HG03342 (cell line): ENCODE measurements at regions not wholly inside any gene's neighbourhood (a gene's known extent, or its start where the extent isn't known, plus 50 kb on each side); places are given as distances from the start of the nearest gene placed in this dataset.

Source experiments
- ATAC-seq: cut with Tn5 transposase; IDR thresholded peaks from one replicate; pipeline ENCODE4 v1.9.1; 2021; ENCODE audit warnings: mild to moderate bottlenecking, moderate library complexity; ENCODE audit not compliant: unreplicated experiment

DNA sequence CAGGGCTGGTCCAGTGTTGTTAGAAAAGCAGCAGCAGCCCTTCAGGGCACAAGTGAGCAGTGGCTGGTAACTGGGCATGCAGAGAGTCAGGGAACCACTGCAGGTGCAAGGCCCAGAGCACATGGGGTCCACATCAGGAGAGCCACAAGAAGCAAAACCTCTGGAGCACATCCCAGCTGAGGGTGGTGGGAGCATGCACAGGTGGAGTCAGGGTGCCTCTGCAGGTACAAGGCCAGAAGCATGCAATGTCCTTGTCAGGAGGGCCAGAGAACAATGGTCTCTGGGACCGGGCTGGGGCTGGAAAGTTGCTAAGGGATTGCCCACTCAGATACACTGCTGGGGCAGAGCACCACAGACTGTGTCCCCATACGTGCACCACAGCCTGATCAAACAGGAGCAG lies 226.1 kb upstream of the UBE2E2 start:
- peak; percentile 5 for ATAC-seq

DNA sequence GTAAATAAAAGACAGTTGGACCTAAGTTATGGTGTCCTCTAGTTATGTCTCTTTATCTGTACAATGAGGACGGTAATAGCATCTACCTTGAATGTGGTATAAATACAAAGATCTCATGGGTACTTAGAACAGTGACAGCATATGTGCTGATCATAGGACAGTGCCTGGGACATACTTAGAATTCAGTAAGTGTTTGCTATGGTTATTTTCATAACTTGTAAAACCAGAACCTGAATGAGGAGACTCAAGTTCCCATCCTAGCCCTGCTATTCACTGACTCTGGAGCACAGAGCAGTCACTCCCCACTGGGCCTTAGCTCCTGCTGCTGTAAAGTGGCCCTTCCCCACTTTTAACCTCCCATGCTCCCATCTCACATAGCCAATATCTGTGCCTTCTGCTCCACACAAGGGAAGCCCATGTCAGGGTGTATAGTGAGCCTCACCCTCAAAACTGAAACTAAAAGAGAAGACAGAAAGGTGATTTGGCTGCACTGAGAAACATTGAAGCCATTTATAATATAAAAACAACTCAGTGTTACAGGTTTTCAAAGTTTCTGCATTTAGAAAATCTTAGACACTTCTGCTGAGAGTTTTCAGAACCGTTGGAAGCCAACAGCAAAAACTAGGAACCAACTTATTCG lies 225.4 kb upstream of the UBE2E2 start:
- ATAC-seq, result peak; percentile 75

DNA sequence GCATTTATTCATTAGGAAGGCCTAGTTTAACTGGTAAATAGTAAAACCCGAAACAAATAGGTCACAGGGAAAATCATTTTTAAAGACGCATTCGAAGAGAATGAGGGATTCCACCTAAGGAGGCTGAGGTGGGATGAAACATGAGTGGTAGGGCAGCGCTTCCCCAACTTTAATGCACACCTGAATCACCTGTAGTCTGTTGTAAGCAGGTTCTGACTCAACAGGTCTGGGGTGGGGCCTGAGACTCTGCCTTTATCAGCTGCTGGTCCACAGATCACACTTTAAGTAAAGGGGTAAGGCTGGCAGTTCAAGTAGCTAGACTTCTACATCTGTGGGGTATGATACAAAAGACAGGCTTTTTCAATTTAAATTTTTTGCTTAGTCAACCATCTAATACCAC lies 223.5 kb upstream of the UBE2E2 start:
- no peak for ATAC-seq

DNA sequence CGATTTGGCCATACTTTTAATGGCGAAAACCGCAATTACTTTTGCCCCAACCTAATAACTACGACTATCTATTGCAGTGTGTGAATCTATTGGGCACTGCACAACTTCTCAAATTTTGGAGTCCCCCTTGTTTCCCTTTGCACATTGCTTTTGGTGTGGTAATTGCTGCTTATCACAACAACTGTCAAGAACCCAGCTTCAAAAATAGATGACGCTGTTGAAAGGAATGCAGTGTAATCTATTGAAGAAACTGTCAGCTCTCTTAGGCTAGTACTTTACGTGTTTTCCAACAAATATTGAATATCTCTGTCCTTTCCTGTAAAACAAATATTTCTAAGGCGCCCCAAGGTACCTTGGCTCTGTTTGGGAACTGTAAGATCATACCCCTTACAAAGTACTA lies 222.8 kb upstream of the UBE2E2 start:
- ATAC-seq, result no peak

DNA sequence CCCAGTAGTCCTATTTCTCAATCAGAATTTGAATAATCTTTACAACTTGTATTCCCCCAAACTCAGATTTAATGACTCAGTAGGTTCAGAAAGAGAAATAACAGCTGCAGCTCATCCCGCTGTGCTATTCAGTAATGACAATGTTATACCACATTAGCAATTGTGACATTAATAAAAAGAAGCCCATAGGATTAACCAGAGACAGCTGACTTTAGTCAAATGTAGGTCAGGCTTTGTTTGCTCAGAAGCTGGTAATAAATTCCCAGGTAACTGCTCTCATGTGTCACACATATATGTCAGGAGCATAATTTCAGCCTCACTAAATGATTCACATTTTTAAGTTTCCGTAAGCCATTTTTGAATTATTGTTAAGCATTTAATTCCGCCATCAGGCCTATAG lies 222.0 kb upstream of the UBE2E2 start:
- ATAC-seq, result no peak

DNA sequence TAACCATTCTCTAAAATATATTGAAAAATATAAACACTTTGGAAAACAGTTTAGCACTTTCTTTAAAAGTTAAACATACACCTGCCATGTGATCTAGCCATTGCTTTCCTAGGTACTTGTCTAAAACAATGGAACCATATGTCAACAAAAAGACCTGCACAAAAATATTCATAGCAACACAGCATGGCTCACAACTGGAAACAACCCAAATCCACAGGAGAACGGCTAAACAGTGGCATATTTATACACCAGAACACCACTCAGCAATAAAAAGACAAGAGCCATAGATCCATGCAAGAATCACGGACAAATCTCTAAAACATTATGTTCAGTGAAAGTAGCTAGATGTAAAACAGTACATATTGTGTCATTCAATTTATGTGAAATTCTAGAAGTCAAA lies 221.3 kb upstream of the UBE2E2 start:
- ATAC-seq, result no peak

DNA sequence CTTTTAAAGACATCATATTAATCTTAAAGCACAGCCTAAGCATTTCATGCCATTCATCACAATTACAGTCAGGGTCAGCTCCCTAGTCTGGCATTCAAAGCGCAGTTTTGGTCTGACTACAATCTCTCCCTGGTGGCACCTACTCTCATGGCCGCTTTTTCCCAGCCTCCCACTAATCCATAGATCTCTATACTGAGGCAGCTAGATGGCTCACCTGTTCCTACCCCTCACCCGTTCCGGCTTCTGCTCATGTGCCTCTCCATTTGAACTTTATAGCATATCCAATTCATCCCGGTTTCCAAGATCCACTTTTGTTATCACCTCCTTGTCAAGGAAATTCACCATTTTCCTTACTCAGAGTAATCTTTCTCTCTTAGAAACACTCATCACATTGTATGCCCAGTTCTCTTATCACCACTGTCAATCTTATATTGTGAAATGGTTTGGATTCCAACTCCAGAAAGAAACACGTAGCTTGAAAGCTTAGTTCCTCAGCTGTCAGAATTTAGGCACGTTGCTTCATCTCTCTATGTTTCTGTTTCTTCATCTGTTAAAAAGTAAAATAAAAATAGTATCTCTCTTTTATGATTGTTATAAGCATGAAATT lies 220.0 kb upstream of the UBE2E2 start:
- ATAC-seq, result no peak

DNA sequence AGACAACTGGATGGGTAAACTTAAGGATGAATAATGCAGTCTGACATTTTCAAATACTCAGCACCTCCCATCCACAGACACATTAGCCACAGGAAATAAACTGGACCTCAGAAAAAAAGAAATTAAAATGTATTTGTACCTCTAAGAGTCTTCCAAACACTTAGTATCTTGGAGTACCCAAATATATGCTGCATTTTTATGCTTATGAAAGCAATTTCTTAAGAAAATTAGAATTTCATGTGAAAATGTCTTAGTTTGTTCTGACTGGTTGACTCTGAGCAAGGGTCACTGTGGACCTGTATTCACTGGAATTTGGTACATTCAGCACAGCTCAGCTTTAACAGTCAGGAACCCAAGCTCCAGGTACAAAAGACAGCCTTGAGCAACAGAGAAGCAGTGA lies 216.2 kb upstream of the UBE2E2 start:
- ATAC-seq, result no peak

DNA sequence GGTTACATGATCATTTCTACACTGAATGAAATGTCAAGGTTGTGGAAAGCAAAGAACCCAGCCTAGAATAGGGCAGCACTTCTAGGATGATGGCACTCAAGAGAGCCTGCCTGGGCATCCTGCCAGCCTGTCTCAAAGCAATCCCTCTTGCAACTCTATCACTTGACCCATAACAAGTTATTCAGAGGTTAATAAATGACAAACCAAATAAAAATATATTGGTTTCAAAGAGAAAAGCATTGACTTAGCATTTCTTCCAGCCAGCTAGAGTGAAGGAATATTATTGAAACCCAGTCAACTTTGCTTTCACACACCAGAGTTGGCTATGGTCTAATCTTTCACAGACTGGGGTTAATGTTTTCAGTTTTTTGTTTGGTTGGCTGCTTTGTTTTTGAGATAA lies 214.6 kb upstream of the UBE2E2 start:
- ATAC-seq, result no peak

DNA sequence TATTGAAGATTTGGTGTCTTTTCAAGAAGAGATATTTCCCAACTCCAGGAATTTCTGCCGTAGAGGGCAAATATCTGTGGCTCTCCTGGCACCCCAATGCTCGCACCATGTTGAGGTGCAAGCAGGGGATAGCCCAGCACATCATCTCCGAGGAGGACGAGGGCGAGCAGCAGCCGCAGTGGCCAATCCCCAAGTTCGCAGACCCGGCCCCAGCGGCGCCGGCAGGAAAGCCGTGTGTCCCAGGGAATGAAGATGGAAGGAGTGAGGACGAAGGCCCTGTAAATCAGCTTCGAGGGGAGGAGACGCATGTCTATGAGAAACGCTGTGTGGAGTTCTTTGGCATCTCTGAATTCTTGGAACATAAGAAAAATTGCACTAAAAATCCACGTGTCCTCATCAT lies 213.4 kb upstream of the UBE2E2 start:
- ATAC-seq, result no peak

DNA sequence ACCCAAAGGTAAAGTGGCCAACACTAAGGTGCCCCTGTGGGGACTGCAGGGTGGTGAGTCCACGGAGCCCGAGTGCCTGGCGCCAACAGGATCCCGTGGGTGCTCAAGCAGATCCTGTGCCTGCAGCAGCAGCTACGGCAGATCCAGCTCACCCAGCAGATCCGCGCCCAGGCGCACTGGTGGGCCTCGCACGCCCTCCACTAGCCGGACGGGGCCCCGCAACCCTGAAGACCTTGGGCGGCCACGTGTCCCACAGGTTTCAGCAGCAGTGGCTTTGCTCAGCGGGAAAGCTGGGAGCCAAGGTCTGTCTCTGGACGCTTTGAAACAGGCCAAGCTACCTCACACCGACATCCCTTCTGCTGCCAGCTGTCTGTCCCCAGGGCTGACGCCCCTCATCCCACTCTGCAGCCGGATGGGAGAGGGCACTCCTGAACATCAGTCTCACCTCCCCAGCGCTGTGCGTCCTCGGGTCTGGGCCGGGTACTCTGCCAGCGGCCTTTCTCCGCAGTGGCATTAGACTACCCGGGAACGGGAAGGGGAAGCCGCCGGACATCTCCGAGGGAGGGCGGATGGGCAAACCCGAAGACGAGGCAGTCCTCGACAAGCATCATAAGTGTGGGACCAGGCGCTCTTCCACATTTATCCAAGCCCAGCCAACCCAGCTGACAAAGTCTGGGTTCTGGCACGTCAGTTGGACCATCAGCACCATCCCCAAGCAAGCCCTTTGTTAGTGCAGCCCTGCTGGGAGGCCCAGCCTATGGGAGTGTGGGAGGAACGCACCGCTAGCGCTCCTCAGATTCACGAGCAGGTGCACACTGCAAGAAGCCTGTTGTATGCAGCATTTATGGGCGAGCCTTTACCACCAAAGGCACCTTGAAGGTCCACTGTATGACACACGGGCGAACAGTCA lies 212.6 kb upstream of the UBE2E2 start:
- ATAC-seq, result no peak

DNA sequence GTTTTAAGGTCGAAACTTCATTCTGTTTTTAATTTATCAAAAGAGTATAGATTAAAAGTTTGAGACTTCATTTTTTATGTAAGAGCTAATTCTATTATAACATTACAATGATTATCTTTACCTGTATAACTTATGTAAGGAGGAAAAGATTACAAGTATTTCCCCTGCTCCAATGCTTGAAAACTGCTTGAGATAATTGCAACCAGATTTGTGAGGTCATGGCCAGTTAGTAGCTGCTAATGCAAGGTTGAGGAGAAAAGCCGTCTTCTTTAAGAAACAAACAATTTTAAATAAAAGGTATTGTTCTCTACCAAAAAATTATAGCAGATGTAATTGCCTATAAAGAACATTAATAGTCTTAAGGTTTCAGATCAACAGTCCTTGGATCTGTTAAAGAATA lies 208.3 kb upstream of the UBE2E2 start:
- no peak for ATAC-seq

DNA sequence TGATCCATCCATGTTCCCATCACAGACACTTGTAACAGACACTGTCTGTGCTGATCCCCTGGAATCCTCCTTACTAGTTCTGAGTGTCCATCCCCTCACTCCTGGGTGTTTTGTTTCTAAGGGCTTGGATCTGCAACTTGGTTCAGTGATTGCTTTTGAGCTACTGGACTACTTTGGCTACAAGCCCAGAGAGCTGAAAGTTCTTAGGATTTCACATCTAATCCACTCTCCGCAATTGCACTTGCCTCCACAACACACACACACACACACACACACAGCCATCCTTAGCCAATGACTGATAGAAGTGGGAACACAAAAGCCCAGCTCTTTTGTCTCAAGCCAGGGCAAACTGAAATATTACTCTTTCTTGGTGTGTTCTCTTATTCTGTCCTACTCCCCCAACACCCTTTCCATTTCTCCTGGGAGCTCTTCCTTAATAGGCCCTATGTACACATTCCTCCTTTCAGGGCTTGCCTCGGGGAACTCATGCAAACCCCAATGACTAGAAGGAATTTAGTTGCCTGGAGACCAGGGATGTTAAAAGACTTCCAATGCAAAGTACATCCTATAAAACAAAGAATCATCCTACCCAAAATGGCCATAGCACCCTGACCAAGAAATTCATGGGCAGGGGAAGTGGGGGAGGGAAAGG lies 206.1 kb upstream of the UBE2E2 start:
- no peak for ATAC-seq

DNA sequence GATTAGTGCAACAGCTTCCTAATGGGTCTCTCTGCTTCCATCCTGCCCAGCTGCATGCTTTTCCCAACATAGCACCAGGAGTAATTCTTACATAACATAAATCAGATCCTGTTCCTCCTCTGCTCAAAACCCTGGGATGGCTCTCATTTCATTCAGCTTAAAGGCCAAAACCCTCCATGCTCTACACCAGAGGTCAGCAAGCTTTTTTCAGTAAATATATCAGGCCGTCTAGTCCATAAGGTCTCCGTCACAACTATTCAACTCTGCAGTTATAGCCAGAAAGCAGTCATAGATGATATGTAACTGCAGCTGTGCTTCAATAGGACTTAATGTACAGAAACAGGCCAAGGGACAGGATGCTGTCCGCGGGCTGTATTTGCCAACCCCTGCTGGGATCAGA lies 202.8 kb upstream of the UBE2E2 start:
- no peak for ATAC-seq

DNA sequence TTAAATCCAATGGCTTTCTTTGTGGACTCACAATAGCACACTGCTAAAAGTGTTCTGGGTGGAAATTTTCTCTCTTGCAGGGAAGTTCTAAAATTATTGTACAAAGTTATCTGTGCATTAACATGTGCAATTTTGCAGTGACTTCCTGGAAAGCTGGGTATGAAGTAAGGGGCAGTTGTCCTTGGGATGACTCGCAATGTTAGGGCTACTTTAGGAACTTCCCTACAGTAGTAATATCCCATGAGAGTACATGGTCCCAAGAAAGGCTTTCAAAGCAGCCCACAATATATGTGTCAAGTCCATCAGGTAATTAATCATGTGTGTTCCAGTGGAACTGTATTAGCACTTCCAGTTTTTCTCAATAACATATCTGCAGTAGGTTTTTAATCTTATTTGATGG lies 201.0 kb upstream of the UBE2E2 start:
- no peak for ATAC-seq

DNA sequence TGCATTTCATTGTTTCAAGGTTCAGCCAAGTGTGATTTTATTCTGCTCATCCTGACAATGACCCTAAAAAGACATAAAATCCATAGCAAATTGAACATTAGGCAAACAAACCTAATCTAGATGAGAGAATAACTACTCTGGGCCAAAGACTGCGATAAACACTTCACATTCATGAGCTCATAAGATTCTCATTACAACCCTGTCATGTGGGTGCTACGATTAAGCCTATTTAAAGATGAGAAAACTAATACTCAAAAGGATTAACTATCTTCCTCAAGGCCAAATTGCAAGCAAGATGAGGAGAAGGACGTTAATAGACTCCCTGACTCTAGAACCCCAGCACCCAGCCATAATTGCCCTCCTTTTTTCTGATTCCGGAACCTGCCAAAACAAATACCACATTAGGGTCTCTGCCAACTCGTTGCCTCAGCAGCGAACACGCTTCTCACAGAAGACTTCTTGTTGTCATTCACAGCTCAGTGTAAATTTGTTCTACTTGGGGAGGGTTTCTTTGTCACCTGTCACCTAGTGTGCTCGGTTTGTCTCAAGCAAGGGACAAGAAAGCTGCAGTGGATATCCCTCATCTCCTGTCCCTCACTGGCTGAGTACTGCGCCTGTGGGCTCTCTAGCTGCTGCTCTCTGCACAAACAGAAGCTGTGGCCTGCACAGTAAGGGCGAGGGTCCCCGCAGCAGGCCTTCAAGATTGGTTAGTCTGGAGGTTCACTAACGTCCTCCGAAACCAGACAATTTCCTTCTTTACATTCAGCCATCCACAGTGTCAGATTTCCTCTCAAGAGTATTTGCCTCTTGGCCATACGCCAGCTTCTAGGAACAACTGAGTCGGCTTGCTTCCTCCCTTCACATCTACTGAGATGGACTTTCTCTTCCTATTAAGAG lies 200.0 kb upstream of the UBE2E2 start:
- ATAC-seq, result no peak

DNA sequence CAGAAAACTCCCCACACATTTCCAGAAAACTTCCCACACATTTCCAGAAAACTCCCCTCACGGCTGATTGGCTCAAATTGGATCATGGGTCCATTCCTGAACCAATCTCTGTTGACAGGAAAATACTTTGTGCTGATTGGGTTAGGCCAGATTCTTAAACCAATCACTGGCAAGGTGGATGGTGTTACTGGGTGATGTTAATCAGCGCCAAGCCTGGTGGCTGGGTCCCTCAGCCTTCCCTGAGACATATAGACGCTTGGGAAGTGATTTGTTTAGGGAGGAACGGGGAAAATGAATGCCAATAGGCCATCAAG lies 199.4 kb upstream of the UBE2E2 start:
- ATAC-seq, result no peak

DNA sequence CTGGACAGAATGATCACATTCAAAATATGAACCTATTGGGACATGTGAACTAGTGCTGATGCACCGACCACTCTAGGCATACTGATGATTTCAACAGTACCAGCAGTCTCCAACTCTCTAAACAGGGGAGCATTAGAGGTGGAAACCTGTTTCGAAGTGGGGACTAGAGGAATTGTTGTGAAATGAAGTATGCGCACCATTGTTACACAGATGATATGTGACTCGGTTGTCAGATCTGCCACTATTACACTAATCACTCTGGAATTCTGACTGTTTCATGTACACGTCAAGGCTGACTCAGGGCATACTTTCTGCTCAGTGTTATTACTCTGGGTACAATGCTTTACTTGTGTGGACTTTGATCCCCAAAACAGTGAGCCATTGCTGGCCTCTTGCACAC lies 198.2 kb upstream of the UBE2E2 start:
- ATAC-seq, result no peak

DNA sequence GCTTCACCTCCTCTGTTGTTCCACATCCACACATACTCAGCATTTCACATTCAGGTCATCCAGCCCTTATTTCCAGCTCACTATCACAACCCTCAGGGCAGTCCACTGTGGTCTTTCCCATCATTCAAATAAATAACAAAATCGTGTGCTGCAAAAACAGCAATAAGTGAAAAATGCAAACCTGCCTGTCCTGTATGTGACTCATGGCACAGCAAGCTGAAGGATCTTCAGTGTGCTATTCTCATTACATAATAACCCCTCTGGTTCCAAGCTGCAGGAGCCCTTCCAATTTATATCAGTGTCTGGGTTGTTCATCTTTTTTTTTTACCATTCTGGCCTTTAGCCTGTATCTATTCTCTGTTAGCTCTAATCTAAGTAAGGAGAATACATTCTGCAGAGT lies 185.3 kb upstream of the UBE2E2 start:
- no peak for ATAC-seq

DNA sequence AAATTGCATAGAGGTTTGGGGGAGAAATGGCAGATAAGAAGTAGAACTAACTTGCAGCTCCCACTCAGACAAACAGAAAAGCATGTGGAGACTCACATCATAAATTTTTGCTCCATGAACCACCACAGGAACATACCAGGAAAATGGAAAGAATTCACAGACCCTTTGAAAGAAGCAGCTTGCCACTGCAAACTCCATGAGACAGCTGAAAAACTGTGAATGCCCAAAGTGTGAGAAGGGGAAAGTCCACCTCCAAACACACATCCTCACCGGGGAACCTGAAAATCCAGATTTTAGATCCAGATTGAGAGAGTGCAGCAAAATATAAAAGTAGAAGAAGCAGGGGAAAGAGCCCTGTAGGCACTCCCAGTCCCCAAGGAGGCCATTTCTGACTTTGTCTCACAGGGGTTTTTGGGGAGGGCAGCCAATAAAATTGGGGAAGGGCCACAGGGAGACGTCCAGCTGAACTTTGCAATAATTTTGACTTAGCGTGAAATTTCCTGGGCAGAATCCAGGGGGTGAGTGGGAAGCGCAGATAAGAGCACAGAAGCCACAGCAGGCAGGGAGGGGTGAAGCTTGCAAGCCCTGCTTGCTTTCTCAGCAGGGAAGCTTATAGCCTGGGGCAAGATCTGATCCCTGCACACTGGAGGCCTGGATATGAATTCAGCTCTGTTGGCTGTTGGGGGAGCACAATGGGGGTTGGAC lies 183.4 kb upstream of the UBE2E2 start:
- no peak for ATAC-seq
